SU-DHL-6 (cell line): ENCODE measurements at regions not wholly inside any gene's neighbourhood (a gene's known extent, or its start where the extent isn't known, plus 50 kb on each side); places are given as distances from the start of the nearest gene placed in this dataset.

Experiments used
- H2AFZ ChIP-seq: fragments of 200-600 bp; sonication (generic); 2 replicates; pipeline ENCODE4 v1.6.1; 2014; ENCODE audit warnings: low read depth, mild to moderate bottlenecking, moderate library complexity, mixed read lengths, antibody characterized with exemption, low read length; ENCODE audit not compliant: severe bottlenecking
- H3F3A ChIP-seq: fragments of 200-600 bp; shearing (Covaris generic); 2 replicates; pipeline ENCODE4 v1.6.0; 2016; ENCODE audit warnings: antibody characterized with exemption, mild to moderate bottlenecking; ENCODE audit not compliant: insufficient read depth
- H3K27ac ChIP-seq: fragments of 200-600 bp; sonication (generic); 2 replicates; pipeline ENCODE4 v1.5.1; 2016; ENCODE audit warnings: low read depth, mild to moderate bottlenecking, low read length, moderate library complexity, mixed read lengths
- H3K27me3 ChIP-seq: fragments of 200-600 bp; sonication (generic), shearing (Covaris generic); 2 replicates; pipeline ENCODE4 v1.6.0; 2014; ENCODE audit warnings: mild to moderate bottlenecking, low read length
- H3K36me3 ChIP-seq: fragments of 200-600 bp; sonication (generic); 2 replicates; pipeline ENCODE4 v1.6.1; 2014; ENCODE audit warnings: mild to moderate bottlenecking, low read length, mixed read lengths
- H3K4me2 ChIP-seq: fragments of 300-600, 200-600 bp; shearing (Covaris generic), sonication (generic); 2 replicates; pipeline ENCODE4 v1.6.0; 2014; ENCODE audit warnings: low read length, low read depth, mild to moderate bottlenecking; ENCODE audit not compliant: poor library complexity, severe bottlenecking
- H3K4me3 ChIP-seq: fragments of 200-600 bp; sonication (generic); 2 replicates; pipeline ENCODE4 v1.5.1; 2014; ENCODE audit warnings: antibody characterized with exemption, low read length, mild to moderate bottlenecking, mixed read lengths; ENCODE audit not compliant: insufficient read depth, poor library complexity, severe bottlenecking
- H3K79me2 ChIP-seq: fragments of 200-600 bp; sonication (generic); 2 replicates; pipeline ENCODE4 v1.6.1; 2014; ENCODE audit warnings: mild to moderate bottlenecking, low read length, moderate library complexity; ENCODE audit not compliant: insufficient read depth
- H3K9ac ChIP-seq: fragments of 200-600 bp; sonication (generic); 2 replicates; pipeline ENCODE4 v1.7.0; 2014; ENCODE audit warnings: mild to moderate bottlenecking, low read length
- H3K9me2 ChIP-seq: fragments of 200-600 bp; sonication (generic); replicated peaks from 2 replicates; pipeline ENCODE4 v1.6.1; 2014; ENCODE audit warnings: low read length; ENCODE audit not compliant: insufficient read depth
- H3K9me3 ChIP-seq: fragments of 200-600 bp; sonication (generic); 2 replicates; pipeline ENCODE4 v1.6.1; 2014; ENCODE audit warnings: low read length, mixed read lengths; ENCODE audit not compliant: insufficient read depth
- H4K20me1 ChIP-seq: fragments of 200-600 bp; sonication (generic); 2 replicates; pipeline ENCODE4 v1.6.1; 2014; ENCODE audit warnings: low read depth, mild to moderate bottlenecking, antibody characterized with exemption, low read length, moderate library complexity, mixed read lengths
- EZH2phosphoT487 ChIP-seq: fragments of 200-600 bp; sonication (generic), shearing (Covaris generic); conservative IDR thresholded peaks from 2 replicates; pipeline ENCODE4 v1.6.1; 2018; ENCODE audit warnings: mild to moderate bottlenecking, antibody characterized with exemption, low read length, moderate library complexity, mixed read lengths
- TF ChIP-seq, protein P1 (sequence below): fragments of 200-600 bp; sonication (generic); IDR thresholded peaks from one replicate; pipeline ENCODE4 v1.5.1; 2017; ENCODE audit warnings: antibody characterized with exemption, mild to moderate bottlenecking, low read length, moderate library complexity; ENCODE audit not compliant: insufficient read depth, poor library complexity, severe bottlenecking

DNA sequence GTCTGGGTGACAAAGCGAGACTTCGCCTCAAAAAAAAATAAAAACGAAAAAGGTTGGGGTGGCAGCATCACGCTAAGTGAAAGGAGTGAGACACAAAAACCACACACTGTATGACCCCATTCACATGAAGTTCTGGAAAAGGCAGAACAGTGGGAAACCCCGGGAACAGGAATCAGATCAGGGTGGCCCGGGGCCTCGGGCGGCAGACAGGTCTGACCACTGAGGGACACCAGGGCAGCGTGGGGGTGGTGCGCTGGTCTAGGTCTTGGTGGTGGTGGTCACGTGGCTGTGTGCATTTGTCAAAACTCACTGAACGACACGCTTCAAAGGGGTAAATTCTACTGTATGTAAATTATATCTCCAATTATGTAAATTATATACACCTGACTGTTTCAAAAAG, 79.7 kb upstream of the PRR20G start:
- no peak overlapping the region for H3K4me3 ChIP-seq
- no peaks in the 10 kb centered on the region for H4K20me1 ChIP-seq
- H3K27me3 ChIP-seq, result no peaks in the 10 kb centered on the region
- no peak overlapping the region for H2AFZ ChIP-seq
- H3K27ac ChIP-seq, result no peak overlapping the region
- no peaks in the 10 kb centered on the region for H3K36me3 ChIP-seq
- H3K4me2 ChIP-seq, result no peak overlapping the region
- no peak overlapping the region for H3K9ac ChIP-seq
- no peaks in the 10 kb centered on the region for H3K79me2 ChIP-seq
- TF ChIP-seq, protein P1, sequence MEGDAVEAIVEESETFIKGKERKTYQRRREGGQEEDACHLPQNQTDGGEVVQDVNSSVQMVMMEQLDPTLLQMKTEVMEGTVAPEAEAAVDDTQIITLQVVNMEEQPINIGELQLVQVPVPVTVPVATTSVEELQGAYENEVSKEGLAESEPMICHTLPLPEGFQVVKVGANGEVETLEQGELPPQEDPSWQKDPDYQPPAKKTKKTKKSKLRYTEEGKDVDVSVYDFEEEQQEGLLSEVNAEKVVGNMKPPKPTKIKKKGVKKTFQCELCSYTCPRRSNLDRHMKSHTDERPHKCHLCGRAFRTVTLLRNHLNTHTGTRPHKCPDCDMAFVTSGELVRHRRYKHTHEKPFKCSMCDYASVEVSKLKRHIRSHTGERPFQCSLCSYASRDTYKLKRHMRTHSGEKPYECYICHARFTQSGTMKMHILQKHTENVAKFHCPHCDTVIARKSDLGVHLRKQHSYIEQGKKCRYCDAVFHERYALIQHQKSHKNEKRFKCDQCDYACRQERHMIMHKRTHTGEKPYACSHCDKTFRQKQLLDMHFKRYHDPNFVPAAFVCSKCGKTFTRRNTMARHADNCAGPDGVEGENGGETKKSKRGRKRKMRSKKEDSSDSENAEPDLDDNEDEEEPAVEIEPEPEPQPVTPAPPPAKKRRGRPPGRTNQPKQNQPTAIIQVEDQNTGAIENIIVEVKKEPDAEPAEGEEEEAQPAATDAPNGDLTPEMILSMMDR, result no peak
- no peak for TF ChIP-seq EZH2phosphoT487
- H3F3A ChIP-seq, result no peaks in the 10 kb centered on the region
- no peaks in the 10 kb centered on the region for H3K9me2 ChIP-seq
- no peaks in the 10 kb centered on the region for H3K9me3 ChIP-seq

DNA sequence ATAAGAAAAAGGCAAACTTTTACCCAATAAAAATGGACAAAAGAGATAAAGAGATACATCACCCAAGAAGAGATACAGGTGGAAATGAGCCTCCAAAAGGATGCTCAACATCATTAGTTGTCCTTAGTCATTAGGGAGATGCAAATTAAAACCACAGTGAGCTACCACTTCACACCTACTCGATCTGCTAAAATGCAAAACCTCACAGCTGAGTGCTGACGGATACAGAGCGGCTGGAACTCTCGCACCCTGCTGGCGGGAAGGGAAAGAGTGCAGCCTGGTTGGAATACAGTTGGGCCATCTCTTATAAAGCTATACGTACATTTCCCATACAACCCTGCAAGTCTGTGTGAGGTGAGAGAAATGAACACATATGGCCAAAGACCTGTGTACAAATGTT, 78.5 kb upstream of the PRR20G start:
- H4K20me1 ChIP-seq, result no peaks in the 10 kb centered on the region
- TF ChIP-seq, protein P1, result no peak
- TF ChIP-seq EZH2phosphoT487, result no peak
- H3K27me3 ChIP-seq, result no peaks in the 10 kb centered on the region
- H3K4me3 ChIP-seq, result no peak overlapping the region
- H3K9me2 ChIP-seq, result no peaks in the 10 kb centered on the region
- H3K9ac ChIP-seq, result no peak overlapping the region
- H3K4me2 ChIP-seq, result no peak overlapping the region
- H3K79me2 ChIP-seq, result no peaks in the 10 kb centered on the region
- no peak overlapping the region for H3K27ac ChIP-seq
- no peaks in the 10 kb centered on the region for H3F3A ChIP-seq
- H2AFZ ChIP-seq, result no peak overlapping the region
- H3K36me3 ChIP-seq, result no peaks in the 10 kb centered on the region
- no peaks in the 10 kb centered on the region for H3K9me3 ChIP-seq

DNA sequence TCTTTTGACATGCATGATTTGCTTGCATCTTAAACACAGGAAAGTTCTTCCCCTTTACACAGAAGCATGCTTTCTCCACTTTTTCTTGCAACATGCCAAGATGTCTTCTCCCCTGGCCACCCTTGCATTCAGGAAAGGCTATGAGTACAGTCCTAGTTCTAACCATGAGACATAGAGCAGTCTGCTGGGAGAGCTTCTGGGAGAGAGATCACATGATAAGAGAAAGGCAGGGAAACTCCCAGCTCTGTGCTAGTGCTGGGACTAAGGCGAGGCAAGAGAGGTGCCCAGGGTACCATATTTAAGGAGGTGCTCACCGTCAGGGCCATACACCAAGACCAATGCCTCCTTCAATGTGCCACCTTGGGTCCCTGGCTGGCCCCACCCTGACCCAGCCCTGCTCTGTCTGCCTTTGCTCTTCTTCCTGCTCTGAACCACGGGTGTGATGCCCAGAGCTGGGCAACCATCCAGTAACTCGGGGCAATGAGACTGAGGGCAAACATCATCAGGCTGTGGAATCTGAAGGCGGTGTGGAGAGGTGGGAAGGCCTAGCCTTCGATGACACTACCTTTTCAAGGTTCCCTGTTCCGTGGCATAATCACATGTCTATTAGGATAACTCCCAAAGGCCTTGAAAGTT, 77.4 kb upstream of the PRR20G start:
- Histone ChIP-seq H3K4me3 (no peak overlapping the region), H3K4me2 (no peak overlapping the region), H4K20me1 (no peaks in the 10 kb centered on the region), H3K9ac (no peak overlapping the region), H3K36me3 (no peaks in the 10 kb centered on the region), H3K9me2 (no peaks in the 10 kb centered on the region), H3K27ac (no peak overlapping the region), H3F3A (no peaks in the 10 kb centered on the region), H3K27me3 (no peaks in the 10 kb centered on the region), H3K9me3 (no peaks in the 10 kb centered on the region), H2AFZ (no peak overlapping the region), H3K79me2 (no peaks in the 10 kb centered on the region)
- TF ChIP-seq, protein P1, result no peak
- no peak for TF ChIP-seq EZH2phosphoT487
